ENCODE measurements at regions not wholly inside any gene's neighbourhood (a gene's known extent, or its start where the extent isn't known, plus 50 kb on each side); places are given as distances from the start of the nearest gene placed in this dataset.

GRCh38 chr2:22737144-22737543 lies 647.8 kb upstream of the KLHL29 start:
- peak; percentile 10 for DNase-seq
- Histone ChIP-seq H3K27ac (ENCODE audit: low read depth, low read length) (no peak overlapping the region), H3K27me3 (ENCODE audit: insufficient read depth, low read length, poor library complexity) (no peaks in the 10 kb centered on the region), H2BK120ac (ENCODE audit: low read depth, low read length) (no peak overlapping the region), H2BK15ac (replicated peaks; ENCODE audit: low read depth) (no peak overlapping the region), H3K23ac (ENCODE audit: low read length) (no peak overlapping the region), H3K18ac (ENCODE audit: low read length) (no peak overlapping the region), H3K4me3 (ENCODE audit: low read length) (no peak overlapping the region), H3K56ac (ENCODE audit: low read length) (no peak overlapping the region), H3K4me1 (ENCODE audit: control insufficient read depth, low read depth, low read length) (no peaks in the 10 kb centered on the region), H4K8ac (ENCODE audit: low read depth, low read length) (no peak overlapping the region), H4K5ac (ENCODE audit: low read length) (no peak overlapping the region), H3K79me2 (ENCODE audit: control insufficient read depth, insufficient read depth, low read length) (no peaks in the 10 kb centered on the region), H2BK5ac (ENCODE audit: low read length) (no peak overlapping the region), H3K4me2 (ENCODE audit: low read length) (no peak overlapping the region), H2AK5ac (ENCODE audit: low read length) (no peak overlapping the region), H3K79me1 (ENCODE audit: low read length) (no peaks in the 10 kb centered on the region), H3K9ac (ENCODE audit: low read length) (no peak overlapping the region), H3K36me3 (ENCODE audit: control insufficient read depth, insufficient read depth, low read length) (no peaks in the 10 kb centered on the region), H3K4ac (ENCODE audit: low read depth, low read length) (no peak overlapping the region)
- no CpG with 5 or more reads among the region's 3 CpGs for WGBS (ENCODE audit: extremely low coverage, insufficient coverage, low lambda C conversion rate)

GRCh38 chr2:22741216-22741615 lies 643.8 kb upstream of the KLHL29 start:
- Histone ChIP-seq H4K8ac (ENCODE audit: low read depth, low read length) (no peak overlapping the region), H3K36me3 (ENCODE audit: control insufficient read depth, insufficient read depth, low read length) (no peaks in the 10 kb centered on the region), H3K4me3 (ENCODE audit: low read length) (no peak overlapping the region), H2BK15ac (replicated peaks; ENCODE audit: low read depth) (no peak overlapping the region), H2AK5ac (ENCODE audit: low read length) (peak overlapping the region; percentile 24), H3K4ac (ENCODE audit: low read depth, low read length) (no peak overlapping the region), H2BK5ac (ENCODE audit: low read length) (peak overlapping the region; percentile 46), H3K9ac (ENCODE audit: low read length) (no peak overlapping the region), H3K18ac (ENCODE audit: low read length) (no peak overlapping the region), H3K56ac (ENCODE audit: low read length) (no peak overlapping the region), H3K79me1 (ENCODE audit: low read length) (no peaks in the 10 kb centered on the region), H3K79me2 (ENCODE audit: control insufficient read depth, insufficient read depth, low read length) (no peaks in the 10 kb centered on the region), H4K5ac (ENCODE audit: low read length) (no peak overlapping the region), H3K4me2 (ENCODE audit: low read length) (no peak overlapping the region), H3K27ac (ENCODE audit: low read depth, low read length) (no peak overlapping the region), H3K23ac (ENCODE audit: low read length) (no peak overlapping the region), H3K27me3 (ENCODE audit: insufficient read depth, low read length, poor library complexity) (no peaks in the 10 kb centered on the region), H3K4me1 (ENCODE audit: control insufficient read depth, low read depth, low read length) (peaks cover 2% of the 10 kb centered on the region), H2BK120ac (ENCODE audit: low read depth, low read length) (no peak overlapping the region)
- no CpG with 5 or more reads among the region's 3 CpGs for WGBS (ENCODE audit: extremely low coverage, insufficient coverage, low lambda C conversion rate)
- no peak for DNase-seq

GRCh38 chr2:22748909-22749308 lies 636.1 kb upstream of the KLHL29 start:
- Histone ChIP-seq H3K4me2 (ENCODE audit: low read length) (no peak overlapping the region), H3K27me3 (ENCODE audit: insufficient read depth, low read length, poor library complexity) (no peaks in the 10 kb centered on the region), H2BK120ac (ENCODE audit: low read depth, low read length) (no peak overlapping the region), H2AK5ac (ENCODE audit: low read length) (no peak overlapping the region), H3K27ac (ENCODE audit: low read depth, low read length) (no peak overlapping the region), H3K4ac (ENCODE audit: low read depth, low read length) (no peak overlapping the region), H3K4me3 (ENCODE audit: low read length) (no peak overlapping the region), H2BK15ac (replicated peaks; ENCODE audit: low read depth) (no peak overlapping the region), H3K56ac (ENCODE audit: low read length) (no peak overlapping the region), H4K5ac (ENCODE audit: low read length) (no peak overlapping the region), H3K18ac (ENCODE audit: low read length) (no peak overlapping the region), H3K23ac (ENCODE audit: low read length) (no peak overlapping the region), H3K4me1 (ENCODE audit: control insufficient read depth, low read depth, low read length) (no peaks in the 10 kb centered on the region), H3K36me3 (ENCODE audit: control insufficient read depth, insufficient read depth, low read length) (no peaks in the 10 kb centered on the region), H2BK5ac (ENCODE audit: low read length) (no peak overlapping the region), H3K79me2 (ENCODE audit: control insufficient read depth, insufficient read depth, low read length) (no peaks in the 10 kb centered on the region), H3K79me1 (ENCODE audit: low read length) (no peaks in the 10 kb centered on the region), H4K8ac (ENCODE audit: low read depth, low read length) (no peak overlapping the region), H3K9ac (ENCODE audit: low read length) (no peak overlapping the region)
- WGBS (ENCODE audit: extremely low coverage, insufficient coverage, low lambda C conversion rate): no CpG with 5 or more reads among the region's 1 CpG
- no peak for DNase-seq

- no peak overlapping the region for H2BK5ac ChIP-seq (ENCODE audit: low read length)
- no peak overlapping the region for H2BK15ac ChIP-seq (replicated peaks; ENCODE audit: low read depth)
- no peaks in the 10 kb centered on the region for H3K27me3 ChIP-seq (ENCODE audit: insufficient read depth, low read length, poor library complexity)
- no peak overlapping the region for H3K4ac ChIP-seq (ENCODE audit: low read depth, low read length)
- no peaks in the 10 kb centered on the region for H3K36me3 ChIP-seq (ENCODE audit: control insufficient read depth, insufficient read depth, low read length)
- no peaks in the 10 kb centered on the region for H3K79me1 ChIP-seq (ENCODE audit: low read length)
- no peak overlapping the region for H3K4me3 ChIP-seq (ENCODE audit: low read length)
- H3K79me2 ChIP-seq (ENCODE audit: control insufficient read depth, insufficient read depth, low read length): no peaks in the 10 kb centered on the region
- no peak overlapping the region for H3K23ac ChIP-seq (ENCODE audit: low read length)
- H3K4me1 ChIP-seq (ENCODE audit: control insufficient read depth, low read depth, low read length): no peaks in the 10 kb centered on the region
- H3K56ac ChIP-seq (ENCODE audit: low read length): no peak overlapping the region
- no peak overlapping the region for H3K4me2 ChIP-seq (ENCODE audit: low read length)
- H4K5ac ChIP-seq (ENCODE audit: low read length): no peak overlapping the region
- no peak overlapping the region for H3K18ac ChIP-seq (ENCODE audit: low read length)
- H4K8ac ChIP-seq (ENCODE audit: low read depth, low read length): no peak overlapping the region
- H2AK5ac ChIP-seq (ENCODE audit: low read length): no peak overlapping the region
- H2BK120ac ChIP-seq (ENCODE audit: low read depth, low read length): no peak overlapping the region
- H3K9ac ChIP-seq (ENCODE audit: low read length): no peak overlapping the region
- no peak for DNase-seq
- WGBS (ENCODE audit: extremely low coverage, insufficient coverage, low lambda C conversion rate): no CpG with 5 or more reads among the region's 7 CpGs
- no peak overlapping the region for H3K27ac ChIP-seq (ENCODE audit: low read depth, low read length)
Observed at GRCh38 chr2:22753476-22753875, 631.5 kb upstream of the KLHL29 start.

- no CpG with 5 or more reads among the region's 9 CpGs for WGBS (ENCODE audit: extremely low coverage, insufficient coverage, low lambda C conversion rate)
Observed at GRCh38 chr2:22756276-22757043, 628.5 kb upstream of the KLHL29 start.

GRCh38 chr2:22769497-22769896 lies 615.5 kb upstream of the KLHL29 start:
- Histone ChIP-seq H3K56ac (ENCODE audit: low read length) (no peak overlapping the region), H2BK15ac (replicated peaks; ENCODE audit: low read depth) (no peak overlapping the region), H3K27me3 (ENCODE audit: insufficient read depth, low read length, poor library complexity) (no peaks in the 10 kb centered on the region), H3K4me3 (ENCODE audit: low read length) (no peak overlapping the region), H2AK5ac (ENCODE audit: low read length) (no peak overlapping the region), H2BK5ac (ENCODE audit: low read length) (no peak overlapping the region), H3K79me1 (ENCODE audit: low read length) (no peaks in the 10 kb centered on the region), H3K27ac (ENCODE audit: low read depth, low read length) (no peak overlapping the region), H3K36me3 (ENCODE audit: control insufficient read depth, insufficient read depth, low read length) (no peaks in the 10 kb centered on the region), H3K4ac (ENCODE audit: low read depth, low read length) (no peak overlapping the region), H3K18ac (ENCODE audit: low read length) (no peak overlapping the region), H3K23ac (ENCODE audit: low read length) (no peak overlapping the region), H3K79me2 (ENCODE audit: control insufficient read depth, insufficient read depth, low read length) (no peaks in the 10 kb centered on the region), H3K4me2 (ENCODE audit: low read length) (no peak overlapping the region), H2BK120ac (ENCODE audit: low read depth, low read length) (no peak overlapping the region), H3K9ac (ENCODE audit: low read length) (no peak overlapping the region), H4K5ac (ENCODE audit: low read length) (no peak overlapping the region), H3K4me1 (ENCODE audit: control insufficient read depth, low read depth, low read length) (no peaks in the 10 kb centered on the region), H4K8ac (ENCODE audit: low read depth, low read length) (no peak overlapping the region)
- no peak for DNase-seq
- WGBS (ENCODE audit: extremely low coverage, insufficient coverage, low lambda C conversion rate): no CpG with 5 or more reads among the region's 3 CpGs

More at GRCh38 chr2:22756276-22757043, 628.5 kb upstream of the KLHL29 start:
- Histone ChIP-seq H3K79me2 (ENCODE audit: control insufficient read depth, insufficient read depth, low read length) (no peaks in the 10 kb centered on the region), H3K56ac (ENCODE audit: low read length) (no peak overlapping the region), H3K4me2 (ENCODE audit: low read length) (no peak overlapping the region), H4K5ac (ENCODE audit: low read length) (no peak overlapping the region), H3K4ac (ENCODE audit: low read depth, low read length) (no peak overlapping the region), H3K36me3 (ENCODE audit: control insufficient read depth, insufficient read depth, low read length) (no peaks in the 10 kb centered on the region), H3K9ac (ENCODE audit: low read length) (no peak overlapping the region), H3K79me1 (ENCODE audit: low read length) (no peaks in the 10 kb centered on the region), H2BK120ac (ENCODE audit: low read depth, low read length) (no peak overlapping the region), H2BK15ac (replicated peaks; ENCODE audit: low read depth) (peak overlapping the region; percentile 74), H4K8ac (ENCODE audit: low read depth, low read length) (no peak overlapping the region), H3K4me3 (ENCODE audit: low read length) (no peak overlapping the region), H3K27me3 (ENCODE audit: insufficient read depth, low read length, poor library complexity) (no peaks in the 10 kb centered on the region), H3K23ac (ENCODE audit: low read length) (no peak overlapping the region), H3K4me1 (ENCODE audit: control insufficient read depth, low read depth, low read length) (no peaks in the 10 kb centered on the region), H3K18ac (ENCODE audit: low read length) (no peak overlapping the region), H3K27ac (ENCODE audit: low read depth, low read length) (no peak overlapping the region), H2AK5ac (ENCODE audit: low read length) (no peak overlapping the region), H2BK5ac (ENCODE audit: low read length) (no peak overlapping the region)
- peak; percentile 71 for DNase-seq
